ENCODE measurements at regions not wholly inside any gene's neighbourhood (a gene's known extent, or its start where the extent isn't known, plus 50 kb on each side); places are given as distances from the start of the nearest gene placed in this dataset.

- Histone ChIP-seq H3K9me3 (no peaks in the 10 kb centered on the region), H3K27ac (no peak overlapping the region), H3K4me3 (no peak overlapping the region), H3K4me1 (replicated peaks) (no peaks in the 10 kb centered on the region), H3K36me3 (no peaks in the 10 kb centered on the region), H3K27me3 (replicated peaks; ENCODE audit: insufficient read depth) (peaks cover 3% of the 10 kb centered on the region)
- TF ChIP-seq POLR2A (IDR thresholded peaks at IDR 0.05) = no peak
- no peak for TF ChIP-seq POLR2AphosphoS5 (IDR thresholded peaks at IDR 0.05)
- WGBS = 51% methylated on average over 6 of the region's 6 CpGs
- intact Hi-C loops (cut with DNase I) = no loop called here
- DNase-seq (ENCODE audit: low spot score) = no peak
Measured at GRCh38 chr15:87219650-87220615, 1036.6 kb downstream of the NTRK3 start.

DNA sequence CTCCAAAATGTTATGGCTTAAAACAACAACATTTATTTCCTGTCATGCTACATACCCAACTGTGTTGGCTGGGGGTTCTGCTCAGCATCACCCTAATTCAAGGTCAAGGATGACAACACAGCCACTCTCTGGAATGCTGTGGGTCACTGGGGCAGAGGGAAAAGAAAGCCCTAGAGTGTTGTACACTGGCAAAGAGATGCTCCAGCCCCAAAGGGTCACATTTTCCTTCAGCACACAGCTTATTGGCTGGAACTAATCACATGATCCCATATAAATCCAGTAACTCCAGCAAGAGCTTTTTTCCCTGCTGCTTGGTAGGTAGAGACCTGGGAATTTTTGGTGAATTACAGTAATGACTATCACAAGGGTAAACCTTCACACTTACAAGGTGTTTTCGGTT lies 1041.4 kb downstream of the NTRK3 start:
- Histone ChIP-seq H3K4me1 (replicated peaks) (no peaks in the 10 kb centered on the region), H3K9me3 (no peaks in the 10 kb centered on the region), H3K27me3 (replicated peaks; ENCODE audit: insufficient read depth) (peaks cover 3% of the 10 kb centered on the region), H3K36me3 (no peaks in the 10 kb centered on the region), H3K4me3 (no peak overlapping the region), H3K27ac (no peak overlapping the region)
- 96% methylated on average over 1 of the region's 1 CpG for WGBS
- intact Hi-C loops (cut with DNase I) = no loop called here
- DNase-seq (ENCODE audit: low spot score) = no peak
- TF ChIP-seq, protein P1, sequence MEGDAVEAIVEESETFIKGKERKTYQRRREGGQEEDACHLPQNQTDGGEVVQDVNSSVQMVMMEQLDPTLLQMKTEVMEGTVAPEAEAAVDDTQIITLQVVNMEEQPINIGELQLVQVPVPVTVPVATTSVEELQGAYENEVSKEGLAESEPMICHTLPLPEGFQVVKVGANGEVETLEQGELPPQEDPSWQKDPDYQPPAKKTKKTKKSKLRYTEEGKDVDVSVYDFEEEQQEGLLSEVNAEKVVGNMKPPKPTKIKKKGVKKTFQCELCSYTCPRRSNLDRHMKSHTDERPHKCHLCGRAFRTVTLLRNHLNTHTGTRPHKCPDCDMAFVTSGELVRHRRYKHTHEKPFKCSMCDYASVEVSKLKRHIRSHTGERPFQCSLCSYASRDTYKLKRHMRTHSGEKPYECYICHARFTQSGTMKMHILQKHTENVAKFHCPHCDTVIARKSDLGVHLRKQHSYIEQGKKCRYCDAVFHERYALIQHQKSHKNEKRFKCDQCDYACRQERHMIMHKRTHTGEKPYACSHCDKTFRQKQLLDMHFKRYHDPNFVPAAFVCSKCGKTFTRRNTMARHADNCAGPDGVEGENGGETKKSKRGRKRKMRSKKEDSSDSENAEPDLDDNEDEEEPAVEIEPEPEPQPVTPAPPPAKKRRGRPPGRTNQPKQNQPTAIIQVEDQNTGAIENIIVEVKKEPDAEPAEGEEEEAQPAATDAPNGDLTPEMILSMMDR (IDR thresholded peaks at IDR 0.05) = no peak
- no peak for TF ChIP-seq POLR2AphosphoS5 (IDR thresholded peaks at IDR 0.05)
- no peak for TF ChIP-seq POLR2A (IDR thresholded peaks at IDR 0.05)

DNA sequence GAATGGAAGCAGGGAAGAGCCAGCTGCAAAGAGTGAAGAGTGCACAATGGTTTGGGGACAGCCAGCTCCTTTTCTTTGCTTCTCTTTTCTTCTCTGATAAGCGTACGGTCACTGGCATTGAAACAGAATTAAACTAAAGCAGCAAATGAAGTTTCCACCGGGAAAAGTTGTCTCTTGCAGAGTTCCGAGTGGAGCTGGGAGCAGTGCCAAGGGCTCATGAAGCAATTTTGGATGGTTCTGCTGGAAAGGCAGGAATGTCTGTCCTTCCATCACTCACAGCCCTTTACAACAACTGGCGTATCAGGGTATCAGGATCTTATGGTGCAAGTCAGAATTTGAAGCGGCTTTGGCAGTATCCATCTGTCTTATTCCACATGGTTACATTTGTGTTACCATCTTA lies 1042.9 kb downstream of the NTRK3 start:
- TF ChIP-seq POLR2A (IDR thresholded peaks at IDR 0.05) (no peak), POLR2AphosphoS5 (IDR thresholded peaks at IDR 0.05) (no peak)
- TF ChIP-seq, protein P1 (IDR thresholded peaks at IDR 0.05) = no peak
- no peak for DNase-seq (ENCODE audit: low spot score)
- Histone ChIP-seq H3K36me3 (no peaks in the 10 kb centered on the region), H3K4me3 (no peak overlapping the region), H3K4me1 (replicated peaks) (no peaks in the 10 kb centered on the region), H3K27me3 (replicated peaks; ENCODE audit: insufficient read depth) (peaks cover 3% of the 10 kb centered on the region), H3K9me3 (no peaks in the 10 kb centered on the region), H3K27ac (no peak overlapping the region)
- WGBS = 43% methylated on average over 6 of the region's 6 CpGs
- intact Hi-C loops (cut with DNase I) = no loop called here

DNA sequence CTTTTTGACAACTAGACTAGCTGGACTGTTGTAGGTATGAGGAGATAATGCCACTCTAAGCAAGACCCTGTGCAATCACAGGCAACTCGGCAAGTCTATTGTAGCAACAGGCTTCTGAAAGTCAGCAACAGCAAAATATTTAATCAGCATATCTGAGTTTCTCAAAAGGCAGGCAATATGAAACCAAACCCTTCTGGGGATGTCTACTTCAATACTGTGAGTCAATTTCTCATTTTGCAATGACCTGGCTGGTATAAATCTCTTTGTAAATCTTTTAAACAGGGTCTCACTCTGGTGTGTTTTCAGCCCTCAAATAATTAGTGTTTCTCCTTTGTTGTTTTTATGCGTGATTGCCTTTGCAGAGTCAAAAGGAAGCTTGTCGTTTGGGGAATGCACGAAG lies 1044.5 kb downstream of the NTRK3 start:
- Histone ChIP-seq H3K27me3 (replicated peaks; ENCODE audit: insufficient read depth) (peaks cover 3% of the 10 kb centered on the region), H3K4me3 (no peak overlapping the region), H3K27ac (no peak overlapping the region), H3K4me1 (replicated peaks) (no peaks in the 10 kb centered on the region), H3K36me3 (no peaks in the 10 kb centered on the region), H3K9me3 (no peaks in the 10 kb centered on the region)
- DNase-seq (ENCODE audit: low spot score) = no peak
- TF ChIP-seq, protein P1 (IDR thresholded peaks at IDR 0.05) = no peak
- TF ChIP-seq POLR2A (IDR thresholded peaks at IDR 0.05) (no peak), POLR2AphosphoS5 (IDR thresholded peaks at IDR 0.05) (no peak)
- WGBS = 38% methylated on average over 4 of the region's 4 CpGs
- intact Hi-C loops (cut with DNase I) = no loop called here

DNA sequence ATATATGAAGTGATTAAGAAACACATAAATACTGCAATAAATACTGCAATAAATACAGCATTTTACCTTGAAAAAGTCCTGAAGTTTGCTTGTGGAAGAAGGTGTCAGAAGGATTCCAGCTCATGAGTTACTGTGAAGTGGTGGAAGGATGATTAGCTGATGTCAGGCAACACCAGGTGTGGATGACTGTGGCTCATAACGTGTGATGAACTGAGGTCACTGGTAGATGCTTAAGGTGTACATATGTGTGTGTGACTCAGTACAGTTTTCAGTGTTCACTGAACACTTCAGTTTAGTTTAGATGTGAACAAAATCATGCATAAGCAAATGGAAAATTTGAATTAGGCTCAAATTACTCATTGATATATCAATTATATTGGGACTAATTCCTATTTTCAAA lies 1045.0 kb downstream of the NTRK3 start:
- intact Hi-C loops (cut with DNase I) = no loop called here
- Histone ChIP-seq H3K9me3 (no peaks in the 10 kb centered on the region), H3K27me3 (replicated peaks; ENCODE audit: insufficient read depth) (peaks cover 3% of the 10 kb centered on the region), H3K4me1 (replicated peaks) (no peaks in the 10 kb centered on the region), H3K4me3 (no peak overlapping the region), H3K36me3 (no peaks in the 10 kb centered on the region), H3K27ac (no peak overlapping the region)
- TF ChIP-seq POLR2AphosphoS5 (IDR thresholded peaks at IDR 0.05) (no peak), POLR2A (IDR thresholded peaks at IDR 0.05) (no peak)
- TF ChIP-seq, protein P1 (IDR thresholded peaks at IDR 0.05) = no peak
- 93% methylated on average over 1 of the region's 1 CpG for WGBS
- DNase-seq (ENCODE audit: low spot score) = no peak

Data from prostate gland (tissue), 2 donors.